ENCODE measurements at regions not wholly inside any gene's neighbourhood (a gene's known extent, or its start where the extent isn't known, plus 50 kb on each side); places are given as distances from the start of the nearest gene placed in this dataset.

DNA sequence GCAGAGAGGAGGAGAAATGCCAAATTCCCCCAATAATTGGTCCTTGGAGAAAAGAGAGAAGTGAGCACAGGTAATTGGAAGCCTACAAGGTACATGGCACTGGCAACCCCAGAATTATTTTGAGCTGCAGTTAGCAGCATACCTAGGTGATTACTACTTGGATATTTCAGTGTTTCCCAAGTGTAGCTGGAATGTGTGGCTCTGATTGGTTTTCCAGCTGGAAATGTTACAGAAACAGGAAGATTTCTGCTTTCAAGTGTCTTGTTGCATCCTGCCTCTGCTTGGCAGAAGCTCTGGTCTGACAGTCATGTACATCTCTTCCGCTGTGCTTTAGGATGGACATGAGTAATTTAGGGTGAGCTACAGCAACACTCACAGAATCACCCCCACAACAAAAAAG lies 262.1 kb downstream of the ENC1 start:
- H3K27ac ChIP-seq: no peak overlapping the region
- no peak overlapping the region for H3K4me3 ChIP-seq
- peaks cover 7 to 17% (median 8%) of the 10 kb centered on the region in 10 experiments for H3K4me1 ChIP-seq
- TF ChIP-seq Cebpa-rat (IDR thresholded peaks at IDR 0.05): no peak
- peaks cover 0 to 7% (median 0%) of the 10 kb centered on the region in 11 experiments; a peak in 8 of 22 replicates for H3K9me3 ChIP-seq (replicated peaks in 1 of 11)
- H3K4me2 ChIP-seq: peak overlapping the region in 1 of 11 experiments; percentile 4; a peak in 1 of 22 replicates
- H4K20me1 ChIP-seq: no peaks in the 10 kb centered on the region
- no peak overlapping the region for H3K9ac ChIP-seq
- H3K36me3 ChIP-seq: no peaks in the 10 kb centered on the region
- no peaks in the 10 kb centered on the region for H3K27me3 ChIP-seq

DNA sequence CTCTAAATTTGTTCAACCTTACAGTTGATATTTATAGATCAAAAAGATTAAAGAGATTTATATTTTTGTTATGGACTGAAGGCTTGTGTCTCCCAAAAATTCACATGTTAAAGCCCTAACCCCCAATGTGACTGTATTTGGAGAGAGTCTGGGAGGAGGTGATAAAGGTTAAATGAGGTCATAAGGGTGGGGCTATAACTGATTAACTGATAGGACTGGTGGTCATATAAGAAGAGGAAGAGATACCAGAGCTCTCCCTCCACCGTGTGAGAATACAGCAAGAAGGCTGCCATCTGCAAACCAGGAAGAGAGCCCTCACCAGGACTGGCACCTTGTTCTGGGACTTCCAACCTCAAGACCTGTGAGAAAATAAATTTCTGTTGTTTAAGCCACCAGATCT lies 264.3 kb downstream of the ENC1 start:
- Histone ChIP-seq H3K4me1 (peaks cover 0 to 11% (median 0%) of the 10 kb centered on the region in 10 experiments; a peak in 2 of 20 replicates), H4K20me1 (no peaks in the 10 kb centered on the region)

DNA sequence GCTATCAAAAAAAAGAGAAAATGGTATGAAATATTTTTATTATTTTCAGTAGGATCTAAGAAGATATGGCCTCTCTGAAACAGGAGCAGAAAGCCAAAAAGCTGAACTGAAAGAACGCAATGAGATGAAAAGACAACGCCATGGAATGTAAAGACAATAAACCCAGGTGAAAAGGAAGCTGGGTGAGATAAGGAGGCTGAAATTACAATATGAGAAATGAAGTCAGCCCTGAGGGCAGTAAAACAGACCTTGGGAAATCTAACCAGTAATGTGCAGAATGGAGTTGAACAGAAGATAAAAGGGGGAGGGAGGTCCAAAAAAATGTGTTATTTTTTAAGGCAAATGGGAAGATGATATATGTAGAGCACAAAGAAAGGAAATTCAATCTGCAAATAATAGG lies 265.3 kb downstream of the ENC1 start:
- Histone ChIP-seq H4K20me1 (no peaks in the 10 kb centered on the region), H3K9me3 (replicated peaks in 1 of 11) (peaks cover 0 to 7% (median 0%) of the 10 kb centered on the region in 11 experiments; a peak in 8 of 22 replicates), H3K4me3 (no peak overlapping the region), H3K27ac (no peak overlapping the region), H3K36me3 (no peaks in the 10 kb centered on the region), H3K4me1 (peaks cover 0 to 11% (median 0%) of the 10 kb centered on the region in 10 experiments; a peak in 2 of 20 replicates), H3K27me3 (no peaks in the 10 kb centered on the region), H3K4me2 (no peak overlapping the region), H3K9ac (no peak overlapping the region)
- no peak for TF ChIP-seq Cebpa-rat (IDR thresholded peaks at IDR 0.05)

More for the DNA sequence above, 264.3 kb downstream of the ENC1 start:
- Histone ChIP-seq H3K36me3 (no peaks in the 10 kb centered on the region), H3K4me2 (no peak overlapping the region), H3K27me3 (no peaks in the 10 kb centered on the region), H3K9ac (no peak overlapping the region), H3K9me3 (replicated peaks in 1 of 11) (peaks cover 0 to 7% (median 0%) of the 10 kb centered on the region in 11 experiments; a peak in 8 of 22 replicates), H3K27ac (no peak overlapping the region), H3K4me3 (no peak overlapping the region)
- no peak for TF ChIP-seq Cebpa-rat (IDR thresholded peaks at IDR 0.05)

DNA sequence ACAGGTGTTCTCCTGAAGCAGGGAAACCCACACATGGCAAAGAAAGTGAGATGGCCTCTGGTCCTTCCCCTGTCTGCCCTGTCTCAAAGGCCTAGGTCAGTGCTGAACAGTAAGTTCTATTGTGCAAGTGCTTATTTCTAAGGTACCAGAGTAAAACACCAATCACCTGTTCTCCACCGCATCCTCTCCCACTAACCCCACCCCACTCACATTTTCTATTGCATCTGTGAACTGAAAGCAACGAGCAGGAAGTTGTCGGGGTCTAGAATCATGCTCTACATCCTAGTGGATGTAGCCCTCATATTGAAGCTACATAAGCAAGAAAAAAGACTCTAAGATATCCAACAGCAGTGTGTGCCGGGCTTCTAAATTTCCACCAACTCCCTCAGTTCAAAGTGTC lies 265.9 kb downstream of the ENC1 start:
- Histone ChIP-seq H3K27me3 (no peaks in the 10 kb centered on the region), H3K4me1 (peaks cover 0 to 11% (median 0%) of the 10 kb centered on the region in 10 experiments; a peak in 2 of 20 replicates), H3K27ac (no peak overlapping the region), H3K4me2 (no peak overlapping the region), H3K36me3 (no peaks in the 10 kb centered on the region), H3K9ac (no peak overlapping the region), H3K9me3 (replicated peaks in 1 of 11) (peaks cover 0 to 7% (median 0%) of the 10 kb centered on the region in 11 experiments; a peak in 8 of 22 replicates), H3K4me3 (no peak overlapping the region), H4K20me1 (no peaks in the 10 kb centered on the region)
- no peak for TF ChIP-seq Cebpa-rat (IDR thresholded peaks at IDR 0.05)

- TF ChIP-seq Cebpa-rat (IDR thresholded peaks at IDR 0.05): no peak
- H3K27ac ChIP-seq: no peak overlapping the region
- no peaks in the 10 kb centered on the region for H3K36me3 ChIP-seq
- no peak overlapping the region for H3K4me2 ChIP-seq
- no peak overlapping the region for H3K4me3 ChIP-seq
- H3K27me3 ChIP-seq: no peaks in the 10 kb centered on the region
- H3K9ac ChIP-seq: no peak overlapping the region
- H4K20me1 ChIP-seq: no peaks in the 10 kb centered on the region
- peaks cover 0 to 7% (median 0%) of the 10 kb centered on the region in 10 experiments; a peak in 2 of 20 replicates for H3K4me1 ChIP-seq
- H3K9me3 ChIP-seq (replicated peaks in 1 of 11): peaks cover 0 to 7% (median 0%) of the 10 kb centered on the region in 11 experiments; a peak in 8 of 22 replicates
Measured at GRCh38 chr5:74373076-74373475, 267.5 kb downstream of the ENC1 start.

DNA sequence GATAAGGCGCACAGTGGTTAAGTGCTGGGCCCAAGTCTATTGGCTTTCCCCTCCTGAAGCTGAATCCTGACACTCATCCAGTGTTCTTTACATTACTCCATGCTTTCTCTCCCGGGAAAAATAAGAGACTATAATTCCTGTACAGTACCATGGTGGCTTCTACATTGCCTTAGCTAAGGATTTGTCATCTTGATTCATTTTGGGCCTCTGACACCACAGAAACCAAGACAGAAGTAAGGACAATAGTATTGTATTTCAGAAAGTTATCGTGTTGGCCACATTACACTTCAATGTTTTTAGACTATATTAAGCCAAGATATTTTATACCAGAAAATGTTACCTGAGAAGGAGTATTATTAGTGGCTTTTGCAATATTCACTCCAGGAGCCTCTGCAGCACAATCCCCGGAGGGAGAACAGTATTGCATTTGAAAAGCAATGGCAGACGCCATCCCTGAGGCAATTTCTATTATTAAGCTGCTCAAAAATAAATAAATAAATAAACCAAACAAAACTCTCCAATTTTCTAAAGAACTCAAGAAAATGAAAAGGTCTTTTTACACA lies 267.9 kb downstream of the ENC1 start:
- Histone ChIP-seq H3K36me3 (no peaks in the 10 kb centered on the region), H4K20me1 (no peaks in the 10 kb centered on the region), H3K9ac (no peak overlapping the region), H3K9me3 (replicated peaks in 1 of 11) (peaks cover 0 to 7% (median 0%) of the 10 kb centered on the region in 11 experiments; a peak in 8 of 22 replicates), H3K27me3 (no peaks in the 10 kb centered on the region), H3K4me2 (no peak overlapping the region), H3K4me3 (no peak overlapping the region), H3K27ac (no peak overlapping the region), H3K4me1 (peaks cover 0 to 4% (median 0%) of the 10 kb centered on the region in 10 experiments; a peak in 1 of 20 replicates)
- TF ChIP-seq Cebpa-rat (IDR thresholded peaks at IDR 0.05): no peak

DNA sequence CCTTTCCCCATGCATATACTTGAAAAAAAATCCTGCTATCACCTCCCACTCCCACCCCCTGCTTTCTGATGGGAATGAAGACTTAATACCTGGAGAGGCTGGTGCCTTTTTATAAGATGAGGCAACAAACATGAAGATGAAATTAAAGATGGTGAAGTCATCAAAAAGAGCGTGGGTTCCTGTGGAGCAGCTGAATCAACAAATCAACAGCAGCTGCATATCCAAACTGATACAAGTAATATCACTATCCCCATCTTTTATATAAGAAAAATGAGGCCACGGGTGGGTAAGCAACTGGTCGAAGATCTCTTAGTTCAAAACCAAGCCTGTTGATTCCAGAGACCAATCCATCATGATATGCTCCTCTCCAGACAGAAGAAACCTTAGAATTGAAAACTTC lies 268.5 kb downstream of the ENC1 start:
- Histone ChIP-seq H4K20me1 (no peaks in the 10 kb centered on the region), H3K27ac (no peak overlapping the region), H3K4me1 (no peaks in the 10 kb centered on the region), H3K4me2 (no peak overlapping the region), H3K9me3 (replicated peaks in 1 of 11) (peaks cover 0 to 7% (median 0%) of the 10 kb centered on the region in 11 experiments; a peak in 8 of 22 replicates), H3K36me3 (no peaks in the 10 kb centered on the region), H3K4me3 (no peak overlapping the region), H3K9ac (no peak overlapping the region), H3K27me3 (no peaks in the 10 kb centered on the region)
- no peak for TF ChIP-seq Cebpa-rat (IDR thresholded peaks at IDR 0.05)

DNA sequence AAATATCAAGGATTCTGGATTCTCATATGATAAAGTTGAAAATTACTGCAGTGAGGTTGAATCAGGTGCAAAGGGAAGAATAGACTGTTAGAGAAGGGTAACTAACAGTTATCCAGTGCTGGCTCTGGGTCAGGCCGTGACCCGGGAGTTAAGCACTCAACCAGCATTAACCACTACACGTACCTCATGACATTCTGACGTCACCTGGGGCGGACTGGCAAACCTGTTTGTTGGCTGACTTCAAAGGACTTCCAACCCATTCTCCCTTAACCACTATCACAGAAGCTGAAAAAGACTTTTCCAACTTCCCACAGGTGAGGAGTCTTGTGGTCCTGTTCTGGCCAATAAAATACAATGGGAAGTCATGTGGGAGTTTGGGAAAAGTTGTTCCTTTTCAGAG lies 268.9 kb downstream of the ENC1 start:
- no peak overlapping the region for H3K4me3 ChIP-seq
- no peak overlapping the region for H3K9ac ChIP-seq
- no peaks in the 10 kb centered on the region for H3K27me3 ChIP-seq
- peaks cover 0 to 7% (median 0%) of the 10 kb centered on the region in 11 experiments; a peak in 8 of 22 replicates for H3K9me3 ChIP-seq (replicated peaks in 1 of 11)
- H3K27ac ChIP-seq: no peak overlapping the region
- no peaks in the 10 kb centered on the region for H4K20me1 ChIP-seq
- H3K4me2 ChIP-seq: no peak overlapping the region
- no peaks in the 10 kb centered on the region for H3K36me3 ChIP-seq
- no peaks in the 10 kb centered on the region for H3K4me1 ChIP-seq
- TF ChIP-seq Cebpa-rat (IDR thresholded peaks at IDR 0.05): no peak

- Histone ChIP-seq H3K27ac (no peak overlapping the region), H3K4me1 (no peaks in the 10 kb centered on the region), H3K36me3 (no peaks in the 10 kb centered on the region), H3K27me3 (no peaks in the 10 kb centered on the region), H4K20me1 (no peaks in the 10 kb centered on the region), H3K4me3 (no peak overlapping the region), H3K9me3 (replicated peaks in 1 of 11) (peaks cover 0 to 11% (median 0%) of the 10 kb centered on the region in 11 experiments; a peak in 8 of 22 replicates), H3K4me2 (no peak overlapping the region), H3K9ac (no peak overlapping the region)
- TF ChIP-seq Cebpa-rat (IDR thresholded peaks at IDR 0.05): no peak
Measured at GRCh38 chr5:74370168-74370567, 270.4 kb downstream of the ENC1 start.

DNA sequence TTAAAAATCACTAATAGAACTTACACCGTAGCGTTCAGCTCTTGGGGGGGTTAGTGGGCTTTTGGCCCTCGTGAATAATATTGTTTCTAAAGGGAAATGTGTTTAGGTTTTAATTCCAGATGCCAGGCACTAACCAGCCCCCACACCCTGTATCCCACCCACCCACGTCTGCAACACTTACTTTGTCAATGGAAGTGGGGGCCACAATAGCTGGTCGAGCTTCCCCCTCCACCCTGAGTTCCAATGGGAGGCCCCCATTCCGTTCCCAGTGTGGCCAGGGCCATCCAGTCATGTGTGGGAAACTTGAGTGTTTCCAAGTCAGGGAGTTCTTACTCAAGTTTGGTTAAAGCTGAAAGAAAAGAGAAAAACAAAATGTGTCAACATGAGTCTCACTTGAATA lies 271.4 kb downstream of the ENC1 start:
- no peak overlapping the region for H3K4me2 ChIP-seq
- H3K36me3 ChIP-seq: no peaks in the 10 kb centered on the region
- H3K9ac ChIP-seq: no peak overlapping the region
- H4K20me1 ChIP-seq: no peaks in the 10 kb centered on the region
- peaks cover 0 to 5% (median 0%) of the 10 kb centered on the region in 10 experiments; a peak in 3 of 20 replicates for H3K4me1 ChIP-seq
- H3K27me3 ChIP-seq: no peaks in the 10 kb centered on the region
- no peak overlapping the region for H3K4me3 ChIP-seq
- no peak overlapping the region for H3K27ac ChIP-seq
- no peak for TF ChIP-seq Cebpa-rat (IDR thresholded peaks at IDR 0.05)
- H3K9me3 ChIP-seq (replicated peaks in 1 of 11): peaks cover 0 to 11% (median 0%) of the 10 kb centered on the region in 11 experiments; a peak in 8 of 22 replicates
